Duodenal mucosa (tissue), 2 donors: ENCODE measurements at regions not wholly inside any gene's neighbourhood (a gene's known extent, or its start where the extent isn't known, plus 50 kb on each side); places are given as distances from the start of the nearest gene placed in this dataset.
A peak's percentile ranks its signal among the peaks of the same experiment; 100 is the strongest.

ENCODE experiments used
- H3K27ac ChIP-seq: one replicate; pipeline ENCODE4 v1.7.0; 2013; ENCODE audit warnings: low read depth, low read length
- H3K27me3 ChIP-seq, 2 donors: one replicate each; pipeline ENCODE4 v1.7.0; 2013; ENCODE audit warnings: low read length in 2 of 2, control low read depth in 1 of 2; ENCODE audit not compliant: insufficient read depth in 2 of 2, control insufficient read depth in 1 of 2
- H3K36me3 ChIP-seq, 2 donors: one replicate each; pipeline ENCODE4 v1.7.0; 2013; ENCODE audit warnings: low read length in 2 of 2, control low read depth in 1 of 2; ENCODE audit not compliant: insufficient read depth in 2 of 2, control insufficient read depth in 1 of 2
- H3K4me1 ChIP-seq, 2 donors: one replicate each; pipeline ENCODE4 v1.7.0; 2013; ENCODE audit warnings: low read length in 2 of 2, control low read depth in 1 of 2; ENCODE audit not compliant: insufficient read depth in 2 of 2, control insufficient read depth in 1 of 2
- H3K4me3 ChIP-seq, 2 donors: one replicate each; pipeline ENCODE4 v1.7.0; 2013; ENCODE audit warnings: low read length in 2 of 2, low read depth in 1 of 2
- H3K9ac ChIP-seq, 2 donors: one replicate each; pipeline ENCODE4 v1.7.0; 2013; ENCODE audit warnings: low read length in 2 of 2, low read depth in 1 of 2
- H3K9me3 ChIP-seq, 2 donors: one replicate each; pipeline ENCODE4 v1.7.0; 2013; ENCODE audit warnings: low read length in 2 of 2, control low read depth in 1 of 2; ENCODE audit not compliant: control insufficient read depth in 1 of 2

GRCh38 chr2:180669016-180669415 is 311.4 kb upstream of the UBE2E3 start:
- Histone ChIP-seq H3K27me3 (no peaks in the 10 kb centered on the region), H3K27ac (no peak overlapping the region), H3K9me3 (no peaks in the 10 kb centered on the region), H3K4me1 (no peaks in the 10 kb centered on the region), H3K4me3 (no peak overlapping the region), H3K9ac (no peak overlapping the region), H3K36me3 (no peaks in the 10 kb centered on the region)

GRCh38 chr2:180664507-180664906 is 315.9 kb upstream of the UBE2E3 start:
- Histone ChIP-seq H3K36me3 (no peaks in the 10 kb centered on the region), H3K4me1 (peaks cover 0 to 8% of the 10 kb centered on the region in 2 donors), H3K9me3 (no peaks in the 10 kb centered on the region), H3K27ac (no peak overlapping the region), H3K9ac (no peak overlapping the region), H3K27me3 (no peaks in the 10 kb centered on the region), H3K4me3 (no peak overlapping the region)

- H3K9ac ChIP-seq, result no peak overlapping the region
- H3K4me3 ChIP-seq, result peak overlapping the region in 1 of 2 donors; percentile 2
- H3K36me3 ChIP-seq, result no peaks in the 10 kb centered on the region
- H3K4me1 ChIP-seq, result peaks cover 0 to 8% of the 10 kb centered on the region in 2 donors
- no peak overlapping the region for H3K27ac ChIP-seq
- H3K27me3 ChIP-seq, result no peaks in the 10 kb centered on the region
- H3K9me3 ChIP-seq, result no peaks in the 10 kb centered on the region
These were observed 317.4 kb upstream of the UBE2E3 start for GRCh38 chr2:180662941-180663471.

- Histone ChIP-seq H3K27ac (no peak overlapping the region), H3K36me3 (no peaks in the 10 kb centered on the region), H3K9me3 (no peaks in the 10 kb centered on the region), H3K4me3 (no peak overlapping the region), H3K27me3 (no peaks in the 10 kb centered on the region), H3K9ac (no peak overlapping the region), H3K4me1 (peaks cover 0 to 8% of the 10 kb centered on the region in 2 donors)
These were observed 317.9 kb upstream of the UBE2E3 start for GRCh38 chr2:180662521-180662920.

GRCh38 chr2:180661686-180662030 is 318.7 kb upstream of the UBE2E3 start:
- Histone ChIP-seq H3K4me1 (peaks cover 0 to 8% of the 10 kb centered on the region in 2 donors), H3K27ac (no peak overlapping the region), H3K4me3 (no peak overlapping the region), H3K9ac (no peak overlapping the region), H3K36me3 (no peaks in the 10 kb centered on the region), H3K9me3 (no peaks in the 10 kb centered on the region), H3K27me3 (no peaks in the 10 kb centered on the region)

DNA sequence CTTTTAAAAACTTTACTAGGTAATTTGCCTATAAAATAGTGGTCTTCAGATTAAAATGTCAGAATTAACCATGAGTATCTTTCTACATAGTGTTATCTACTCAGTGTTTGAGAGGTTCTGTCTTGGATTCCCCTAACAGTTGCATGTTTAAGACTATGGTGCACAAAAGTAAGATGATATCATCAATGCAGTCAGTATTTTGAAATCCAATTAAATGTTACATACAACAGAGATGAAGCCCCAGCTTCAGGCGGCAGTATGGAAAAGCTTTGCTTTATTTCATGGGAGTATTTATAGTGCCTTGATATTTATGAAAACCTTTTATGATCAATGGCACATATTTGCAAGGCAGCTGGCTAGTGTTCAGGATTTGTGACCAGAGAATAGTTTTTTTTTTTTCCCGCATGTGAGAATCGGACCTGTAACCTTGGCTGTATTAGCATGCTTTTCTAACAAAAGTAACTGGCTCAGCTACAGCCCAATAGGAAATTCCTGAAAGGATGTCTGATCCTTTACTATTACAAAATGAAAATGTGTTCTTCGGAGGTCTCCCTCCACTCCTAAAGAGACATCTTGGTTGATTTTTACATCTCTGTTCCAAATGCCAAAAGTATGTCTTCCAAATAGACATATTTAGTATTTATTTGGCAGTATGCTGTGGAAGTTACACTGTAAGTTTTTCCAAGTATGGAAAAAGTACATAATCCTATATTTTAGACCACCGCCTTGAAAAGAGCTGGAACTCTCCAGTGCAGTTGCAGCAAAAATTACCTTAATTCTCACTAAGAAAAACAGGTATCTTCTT is 319.3 kb upstream of the UBE2E3 start:
- Histone ChIP-seq H3K9me3 (no peaks in the 10 kb centered on the region), H3K27me3 (no peaks in the 10 kb centered on the region), H3K27ac (no peak overlapping the region), H3K4me3 (no peak overlapping the region), H3K4me1 (peaks cover 0 to 8% of the 10 kb centered on the region in 2 donors), H3K36me3 (no peaks in the 10 kb centered on the region), H3K9ac (no peak overlapping the region)

DNA sequence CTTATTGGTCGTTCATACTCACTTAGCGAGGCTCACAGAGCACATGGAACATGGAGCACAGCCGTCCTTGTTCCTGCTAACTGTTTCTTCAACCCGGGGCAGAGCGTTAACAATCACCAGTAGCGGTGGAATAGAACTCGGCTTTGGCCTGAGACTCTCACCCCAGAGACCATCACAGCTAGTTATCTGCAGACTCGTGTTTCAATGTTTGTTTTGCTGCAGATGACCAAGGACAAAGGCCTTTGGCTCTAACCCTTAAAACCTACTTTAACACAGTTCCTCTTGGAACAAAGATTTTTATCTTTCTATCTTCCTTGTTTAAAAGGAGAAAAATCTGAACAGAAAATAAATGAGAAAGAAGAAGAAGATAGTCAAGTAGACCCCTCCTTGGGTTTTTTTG is 320.2 kb upstream of the UBE2E3 start:
- Histone ChIP-seq H3K4me1 (peaks cover 0 to 8% of the 10 kb centered on the region in 2 donors), H3K9me3 (no peaks in the 10 kb centered on the region), H3K27ac (no peak overlapping the region), H3K4me3 (no peak overlapping the region), H3K27me3 (no peaks in the 10 kb centered on the region), H3K36me3 (no peaks in the 10 kb centered on the region), H3K9ac (no peak overlapping the region)

- Histone ChIP-seq H3K27me3 (no peaks in the 10 kb centered on the region), H3K27ac (no peak overlapping the region), H3K4me1 (no peaks in the 10 kb centered on the region), H3K9me3 (no peaks in the 10 kb centered on the region), H3K4me3 (no peak overlapping the region), H3K36me3 (no peaks in the 10 kb centered on the region), H3K9ac (no peak overlapping the region)
These were observed 323.4 kb upstream of the UBE2E3 start for GRCh38 chr2:180657054-180657453.

- Histone ChIP-seq H3K27ac (no peak overlapping the region), H3K27me3 (no peaks in the 10 kb centered on the region), H3K9ac (no peak overlapping the region), H3K4me1 (no peaks in the 10 kb centered on the region), H3K36me3 (no peaks in the 10 kb centered on the region), H3K9me3 (no peaks in the 10 kb centered on the region), H3K4me3 (no peak overlapping the region)
These were observed 324.0 kb upstream of the UBE2E3 start for GRCh38 chr2:180656455-180656847.

DNA sequence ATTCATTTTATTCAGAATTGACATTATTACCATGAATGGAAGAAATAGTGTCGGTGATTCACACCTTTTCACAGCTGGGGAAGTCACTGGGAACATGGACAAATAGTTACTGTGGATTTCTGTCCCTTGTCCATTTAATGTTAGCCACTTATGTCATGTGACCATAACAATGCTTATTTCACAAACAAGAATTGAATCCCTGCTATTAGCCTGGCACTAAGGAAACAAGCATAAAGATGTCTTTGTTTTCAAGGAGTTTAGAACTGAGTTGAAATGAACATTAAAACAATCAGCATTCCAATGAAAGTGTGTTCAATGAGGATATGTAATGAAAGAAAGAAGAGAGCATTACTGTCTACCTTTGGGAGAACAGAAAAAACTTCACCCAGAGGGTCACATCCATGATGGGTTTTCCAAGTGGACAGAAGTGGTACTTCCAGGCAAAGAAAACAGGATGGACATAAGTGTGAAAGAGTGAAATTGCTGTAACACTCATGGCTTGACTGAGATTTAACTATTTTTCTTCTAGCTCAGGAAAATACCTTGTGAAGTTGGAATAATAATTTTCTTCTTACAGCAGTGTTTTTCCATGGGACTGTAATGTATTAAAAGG is 324.5 kb upstream of the UBE2E3 start:
- no peak overlapping the region for H3K4me3 ChIP-seq
- H3K9ac ChIP-seq, result no peak overlapping the region
- H3K4me1 ChIP-seq, result no peaks in the 10 kb centered on the region
- H3K36me3 ChIP-seq, result no peaks in the 10 kb centered on the region
- no peak overlapping the region for H3K27ac ChIP-seq
- H3K9me3 ChIP-seq, result no peaks in the 10 kb centered on the region
- H3K27me3 ChIP-seq, result no peaks in the 10 kb centered on the region
